CD4-positive, CD25-positive, alpha-beta regulatory T cell (primary cell): ENCODE measurements at regions not wholly inside any gene's neighbourhood (a gene's known extent, or its start where the extent isn't known, plus 50 kb on each side); places are given as distances from the start of the nearest gene placed in this dataset.

Source experiments
- ATAC-seq, 2 donors: fragments of 150-1000 bp; cut with Tn5 transposase; one replicate each; pipeline ENCODE4 v1.10.0; 2021; ENCODE audit warnings: low read depth in 2 of 2, moderate number of reproducible peaks in 2 of 2, moderate library complexity in 1 of 2
- DNase-seq, 3 donors: peaks; one replicate each; pipeline versions ENCODE4 v3.0.0 to v3.0.0-alpha.2; 2012 to 2022; ENCODE audit warnings: mixed read lengths in 1 of 3
- H3K27ac ChIP-seq: one replicate; pipeline ENCODE4 v1.7.0; 2013; ENCODE audit warnings: mild to moderate bottlenecking, low read length; ENCODE audit not compliant: insufficient read depth, poor library complexity, severe bottlenecking
- H3K27me3 ChIP-seq: one replicate; pipeline ENCODE4 v1.7.0; 2013; ENCODE audit warnings: low read length; ENCODE audit not compliant: control insufficient read depth, insufficient read depth
- H3K36me3 ChIP-seq: one replicate; pipeline ENCODE4 v1.7.0; 2013; ENCODE audit warnings: mild to moderate bottlenecking, low read length, moderate library complexity; ENCODE audit not compliant: control insufficient read depth, insufficient read depth
- H3K4me1 ChIP-seq: 2 replicates; pipeline ENCODE4 v1.7.0; 2013; ENCODE audit warnings: mild to moderate bottlenecking, low read length; ENCODE audit not compliant: insufficient read depth, control insufficient read depth, poor library complexity, severe bottlenecking
- H3K4me3 ChIP-seq: one replicate; pipeline ENCODE4 v1.7.0; 2013; ENCODE audit warnings: low read depth, mild to moderate bottlenecking, low read length, moderate library complexity
- H3K9me3 ChIP-seq, 2 experiments: 1 replicate in 1 of 2; 2 replicates in 1 of 2; pipeline ENCODE4 v1.7.0; 2013; ENCODE audit warnings: low read length in 2 of 2, mild to moderate bottlenecking in 1 of 2, moderate library complexity in 1 of 2; ENCODE audit not compliant: control insufficient read depth in 2 of 2
- H3K27ac Mint-ChIP-seq, 3 donors: one replicate each; pipeline ENCODE4 v1.8.0; 2020 to 2022; ENCODE audit warnings: mild to moderate bottlenecking in 3 of 3, mixed read lengths in 3 of 3, moderate library complexity in 2 of 3
- H3K27me3 Mint-ChIP-seq: one replicate; pipeline ENCODE4 v1.8.0; 2022; ENCODE audit warnings: mild to moderate bottlenecking, mixed read lengths
- H3K36me3 Mint-ChIP-seq: one replicate; pipeline ENCODE4 v1.8.0; 2020; ENCODE audit warnings: mixed read lengths
- H3K4me1 Mint-ChIP-seq, 4 donors: one replicate each; pipeline ENCODE4 v1.8.0; 2020 to 2022; ENCODE audit warnings: mixed read lengths in 4 of 4, mild to moderate bottlenecking in 1 of 4
- H3K4me3 Mint-ChIP-seq, 4 donors: one replicate each; pipeline ENCODE4 v1.8.0; 2020 to 2022; ENCODE audit warnings: mild to moderate bottlenecking in 4 of 4, mixed read lengths in 4 of 4, moderate library complexity in 3 of 4
- H3K9me3 Mint-ChIP-seq, 7 donors: one replicate each; pipeline ENCODE4 v1.8.0; 2020 to 2022; ENCODE audit warnings: mixed read lengths in 7 of 7, mild to moderate bottlenecking in 3 of 7, moderate library complexity in 2 of 7

- Histone ChIP-seq H3K4me3 (no peak overlapping the region), H3K9me3 (no peaks in the 10 kb centered on the region), H3K36me3 (no peaks in the 10 kb centered on the region), H3K4me1 (no peaks in the 10 kb centered on the region), H3K27ac (no peak overlapping the region), H3K27me3 (no peaks in the 10 kb centered on the region)
- Mint-ChIP-seq H3K27me3 (no peaks in the 10 kb centered on the region), H3K9me3 (peaks cover 0 to 2% (median 0%) of the 10 kb centered on the region in 7 donors), H3K4me1 (no peaks in the 10 kb centered on the region), H3K4me3 (no peak overlapping the region), H3K36me3 (no peaks in the 10 kb centered on the region), H3K27ac (no peak overlapping the region)
- DNase-seq (no peak), ATAC-seq (no peak)
Observed at GRCh38 chr2:180927030-180927686, 53.2 kb upstream of the UBE2E3 start.

- Mint-ChIP-seq H3K27ac (no peak overlapping the region), H3K4me3 (no peak overlapping the region), H3K36me3 (no peaks in the 10 kb centered on the region), H3K9me3 (peaks cover 0 to 3% (median 0%) of the 10 kb centered on the region in 7 donors), H3K4me1 (no peaks in the 10 kb centered on the region), H3K27me3 (no peaks in the 10 kb centered on the region)
- no peaks in the 10 kb centered on the region for H3K9me3 ChIP-seq
- H3K4me3 ChIP-seq = no peak overlapping the region
- H3K4me1 ChIP-seq = no peaks in the 10 kb centered on the region
- H3K27me3 ChIP-seq = no peaks in the 10 kb centered on the region
- DNase-seq (no peak), ATAC-seq (no peak)
- no peaks in the 10 kb centered on the region for H3K36me3 ChIP-seq
- no peak overlapping the region for H3K27ac ChIP-seq
Observed at GRCh38 chr2:180925700-180926099, 54.7 kb upstream of the UBE2E3 start.

GRCh38 chr2:180924063-180924462, 56.3 kb upstream of the UBE2E3 start:
- ATAC-seq = no peak
- H3K36me3 ChIP-seq = no peaks in the 10 kb centered on the region
- no peak for DNase-seq
- Mint-ChIP-seq H3K4me1 (no peaks in the 10 kb centered on the region), H3K36me3 (no peaks in the 10 kb centered on the region), H3K27me3 (no peaks in the 10 kb centered on the region), H3K4me3 (no peak overlapping the region), H3K9me3 (peaks cover 0 to 3% (median 0%) of the 10 kb centered on the region in 7 donors), H3K27ac (no peak overlapping the region)
- no peak overlapping the region for H3K4me3 ChIP-seq
- H3K4me1 ChIP-seq = no peaks in the 10 kb centered on the region
- H3K9me3 ChIP-seq = no peaks in the 10 kb centered on the region
- H3K27ac ChIP-seq = no peak overlapping the region
- no peaks in the 10 kb centered on the region for H3K27me3 ChIP-seq

GRCh38 chr2:180910831-180911665, 69.4 kb upstream of the UBE2E3 start:
- no peak overlapping the region for H3K4me3 Mint-ChIP-seq
- Histone ChIP-seq H3K27me3 (no peaks in the 10 kb centered on the region), H3K9me3 (no peaks in the 10 kb centered on the region), H3K27ac (no peak overlapping the region), H3K4me1 (no peaks in the 10 kb centered on the region), H3K4me3 (no peak overlapping the region), H3K36me3 (no peaks in the 10 kb centered on the region)
- H3K36me3 Mint-ChIP-seq = no peaks in the 10 kb centered on the region
- no peak for ATAC-seq
- no peak for DNase-seq
- H3K27ac Mint-ChIP-seq = no peak overlapping the region
- H3K4me1 Mint-ChIP-seq = no peaks in the 10 kb centered on the region
- no peaks in the 10 kb centered on the region for H3K27me3 Mint-ChIP-seq
- peaks cover 0 to 4% (median 0%) of the 10 kb centered on the region in 7 donors for H3K9me3 Mint-ChIP-seq

GRCh38 chr2:180907731-180908130, 72.7 kb upstream of the UBE2E3 start:
- H3K4me1 ChIP-seq = no peaks in the 10 kb centered on the region
- no peaks in the 10 kb centered on the region for H3K27me3 ChIP-seq
- no peaks in the 10 kb centered on the region for H3K27me3 Mint-ChIP-seq
- no peak overlapping the region for H3K27ac ChIP-seq
- no peaks in the 10 kb centered on the region for H3K4me1 Mint-ChIP-seq
- H3K27ac Mint-ChIP-seq = no peak overlapping the region
- H3K4me3 Mint-ChIP-seq = no peak overlapping the region
- no peak overlapping the region for H3K4me3 ChIP-seq
- DNase-seq (no peak), ATAC-seq (no peak)
- peaks cover 0 to 3% (median 0%) of the 10 kb centered on the region in 7 donors for H3K9me3 Mint-ChIP-seq
- no peaks in the 10 kb centered on the region for H3K9me3 ChIP-seq
- no peaks in the 10 kb centered on the region for H3K36me3 Mint-ChIP-seq
- H3K36me3 ChIP-seq = no peaks in the 10 kb centered on the region

GRCh38 chr2:180905461-180905860, 74.9 kb upstream of the UBE2E3 start:
- ATAC-seq (no peak), DNase-seq (no peak)
- no peaks in the 10 kb centered on the region for H3K9me3 ChIP-seq
- Mint-ChIP-seq H3K27ac (no peak overlapping the region), H3K27me3 (peaks cover 4% of the 10 kb centered on the region), H3K4me3 (no peak overlapping the region), H3K4me1 (no peaks in the 10 kb centered on the region), H3K36me3 (no peaks in the 10 kb centered on the region), H3K9me3 (peaks cover 0 to 3% (median 0%) of the 10 kb centered on the region in 7 donors)
- H3K4me1 ChIP-seq = no peaks in the 10 kb centered on the region
- no peaks in the 10 kb centered on the region for H3K36me3 ChIP-seq
- no peak overlapping the region for H3K27ac ChIP-seq
- no peak overlapping the region for H3K4me3 ChIP-seq
- no peaks in the 10 kb centered on the region for H3K27me3 ChIP-seq

- H3K9me3 ChIP-seq = no peaks in the 10 kb centered on the region
- no peaks in the 10 kb centered on the region for H3K27me3 ChIP-seq
- ATAC-seq = no peak
- Mint-ChIP-seq H3K27ac (no peak overlapping the region), H3K27me3 (peaks cover 4% of the 10 kb centered on the region), H3K9me3 (peaks cover 0 to 3% (median 0%) of the 10 kb centered on the region in 7 donors), H3K4me1 (no peaks in the 10 kb centered on the region), H3K4me3 (no peak overlapping the region), H3K36me3 (no peaks in the 10 kb centered on the region)
- DNase-seq = no peak
- no peaks in the 10 kb centered on the region for H3K4me1 ChIP-seq
- no peak overlapping the region for H3K27ac ChIP-seq
- H3K36me3 ChIP-seq = no peaks in the 10 kb centered on the region
- no peak overlapping the region for H3K4me3 ChIP-seq
Observed at GRCh38 chr2:180905002-180905401, 75.4 kb upstream of the UBE2E3 start.

- H3K36me3 Mint-ChIP-seq = no peaks in the 10 kb centered on the region
- H3K9me3 Mint-ChIP-seq = peaks cover 0 to 5% (median 0%) of the 10 kb centered on the region in 7 donors
- H3K4me1 Mint-ChIP-seq = no peaks in the 10 kb centered on the region
- no peaks in the 10 kb centered on the region for H3K27me3 ChIP-seq
- no peak overlapping the region for H3K4me3 ChIP-seq
- H3K27ac ChIP-seq = no peak overlapping the region
- no peaks in the 10 kb centered on the region for H3K9me3 ChIP-seq
- no peak for DNase-seq
- no peaks in the 10 kb centered on the region for H3K4me1 ChIP-seq
- no peak overlapping the region for H3K27ac Mint-ChIP-seq
- ATAC-seq = no peak
- H3K27me3 Mint-ChIP-seq = peaks cover 4% of the 10 kb centered on the region
- no peak overlapping the region for H3K4me3 Mint-ChIP-seq
- no peaks in the 10 kb centered on the region for H3K36me3 ChIP-seq
Observed at GRCh38 chr2:180901331-180901730, 79.1 kb upstream of the UBE2E3 start.
